ENCODE measurements at regions not wholly inside any gene's neighbourhood (a gene's known extent, or its start where the extent isn't known, plus 50 kb on each side); places are given as distances from the start of the nearest gene placed in this dataset.
"Not testable (repeated sequence)": the region's sequence is repeated elsewhere in the genome, so short reads cannot be mapped to it uniquely, and the experiment has no call there.

- ATAC-seq (no peak), DNase-seq (no peak)
- Histone ChIP-seq H3K9me3 (no peaks in the 10 kb centered on the region), H3K27me3 (no peaks in the 10 kb centered on the region), H3K4me1 (no peaks in the 10 kb centered on the region), H3K27ac (no peak overlapping the region), H3K4me3 (no peak overlapping the region), H3K36me3 (no peaks in the 10 kb centered on the region)
- TF ChIP-seq POLR2A (IDR thresholded peaks at IDR 0.05) = no peak
- no peak for TF ChIP-seq CTCF (IDR thresholded peaks at IDR 0.05)
- WGBS (ENCODE audit: insufficient coverage, low coverage, low lambda C conversion rate, missing lambda C conversion rate) = 18% methylated on average over 2 of the region's 2 CpGs
- intact Hi-C loops (cut with DNase I) = no loop called here
These were observed 650.0 kb upstream of the RGS18 start for GRCh38 chr1:191508239-191508638.

DNA sequence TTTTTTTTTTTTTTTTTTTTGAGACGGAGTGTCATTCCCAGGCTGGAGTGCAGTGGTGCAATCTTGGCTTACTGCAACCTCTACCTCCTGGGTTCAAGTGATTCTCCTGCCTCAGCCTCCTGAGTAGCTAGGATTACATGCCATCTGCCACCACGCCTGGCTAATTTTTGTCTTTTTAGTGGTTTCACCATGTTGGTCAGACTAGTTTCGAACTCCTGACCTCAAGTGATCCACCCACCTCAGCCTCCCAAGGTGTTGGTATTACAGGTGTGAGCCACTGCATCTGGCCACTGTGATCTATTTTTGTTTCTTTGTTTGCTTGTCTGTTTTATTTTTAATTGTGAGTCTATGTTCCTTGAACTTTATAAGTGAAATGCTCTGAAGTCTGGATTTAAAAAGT, 646.8 kb upstream of the RGS18 start:
- H3K27me3 ChIP-seq; ATAC-seq; H3K36me3 ChIP-seq; DNase-seq; H3K9me3 ChIP-seq; intact Hi-C loops (cut with DNase I); H3K27ac ChIP-seq; H3K4me3 ChIP-seq; H3K4me1 ChIP-seq: not testable (repeated sequence)
- 52% methylated on average over 2 of the region's 3 CpGs for WGBS (ENCODE audit: insufficient coverage, low coverage, low lambda C conversion rate, missing lambda C conversion rate)

DNA sequence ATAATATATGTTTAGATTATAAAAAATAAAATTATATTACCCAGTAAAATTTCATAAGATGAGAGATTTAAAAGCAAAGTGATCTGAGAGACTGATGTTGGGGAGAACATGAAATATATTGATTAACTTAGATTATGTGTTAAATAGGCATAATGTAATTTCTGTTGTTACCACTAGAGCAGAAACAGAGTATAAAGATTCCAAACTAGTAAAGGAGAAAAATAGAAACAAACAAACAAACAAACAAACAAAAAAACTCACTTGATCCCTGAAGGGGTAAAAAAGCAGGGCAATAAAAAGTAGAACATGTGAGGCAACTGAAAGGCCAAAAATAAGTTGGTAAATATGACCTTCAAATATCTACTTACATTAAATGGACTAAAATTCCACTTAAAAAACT, 640.4 kb upstream of the RGS18 start:
- Histone ChIP-seq H3K27ac (no peak overlapping the region), H3K4me3 (no peak overlapping the region), H3K9me3 (no peaks in the 10 kb centered on the region), H3K4me1 (no peaks in the 10 kb centered on the region), H3K27me3 (no peaks in the 10 kb centered on the region), H3K36me3 (no peaks in the 10 kb centered on the region)
- no peak for TF ChIP-seq POLR2A (IDR thresholded peaks at IDR 0.05)
- no peak for TF ChIP-seq CTCF (IDR thresholded peaks at IDR 0.05)
- intact Hi-C loops (cut with DNase I) = no loop called here
- DNase-seq (no peak), ATAC-seq (no peak)

- no peak overlapping the region for H3K27ac ChIP-seq
- no peak overlapping the region for H3K4me3 ChIP-seq
- TF ChIP-seq POLR2A (IDR thresholded peaks at IDR 0.05) (no peak), CTCF (IDR thresholded peaks at IDR 0.05) (no peak)
- intact Hi-C loops (cut with DNase I) = no loop called here
- no peaks in the 10 kb centered on the region for H3K9me3 ChIP-seq
- H3K27me3 ChIP-seq = no peaks in the 10 kb centered on the region
- no peaks in the 10 kb centered on the region for H3K4me1 ChIP-seq
- DNase-seq (no peak), ATAC-seq (no peak)
- H3K36me3 ChIP-seq = no peaks in the 10 kb centered on the region
These were observed 638.7 kb upstream of the RGS18 start for GRCh38 chr1:191519519-191519918.

DNA sequence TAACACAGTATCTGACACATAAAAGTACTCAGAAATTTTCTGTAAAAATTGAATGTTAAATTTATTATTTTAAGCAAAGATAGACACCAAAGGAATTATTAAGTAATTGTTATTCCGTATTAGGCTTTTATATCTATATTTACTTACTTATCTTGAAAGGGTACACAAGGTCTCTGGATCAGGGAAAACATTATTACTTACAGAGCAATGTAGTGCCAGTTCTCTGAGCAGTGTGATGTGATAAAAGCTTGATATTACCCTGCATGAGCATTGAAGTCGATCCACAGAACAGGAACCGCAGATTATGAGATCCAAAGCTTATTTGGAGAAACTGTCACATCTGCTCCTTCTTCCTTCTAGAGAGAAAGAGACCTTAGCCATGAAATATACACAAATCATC, 637.9 kb upstream of the RGS18 start:
- Histone ChIP-seq H3K27ac (no peak overlapping the region), H3K36me3 (no peaks in the 10 kb centered on the region), H3K9me3 (no peaks in the 10 kb centered on the region), H3K27me3 (no peaks in the 10 kb centered on the region), H3K4me3 (no peak overlapping the region), H3K4me1 (no peaks in the 10 kb centered on the region)
- no peak for DNase-seq
- intact Hi-C loops (cut with DNase I) = no loop called here
- TF ChIP-seq POLR2A (IDR thresholded peaks at IDR 0.05) = no peak
- TF ChIP-seq CTCF (IDR thresholded peaks at IDR 0.05) = no peak
- WGBS (ENCODE audit: insufficient coverage, low coverage, low lambda C conversion rate, missing lambda C conversion rate) = 39% methylated on average over 3 of the region's 3 CpGs
- no peak for ATAC-seq

GRCh38 chr1:191525944-191526343, 632.3 kb upstream of the RGS18 start:
- DNase-seq; H3K36me3 ChIP-seq; intact Hi-C loops (cut with DNase I); H3K27me3 ChIP-seq; H3K4me1 ChIP-seq; H3K9me3 ChIP-seq; ATAC-seq; H3K4me3 ChIP-seq; H3K27ac ChIP-seq: not testable (repeated sequence)
- 81% methylated on average over 5 of the region's 5 CpGs for WGBS (ENCODE audit: insufficient coverage, low coverage, low lambda C conversion rate, missing lambda C conversion rate)
